ENCODE measurements at regions not wholly inside any gene's neighbourhood (a gene's known extent, or its start where the extent isn't known, plus 50 kb on each side); places are given as distances from the start of the nearest gene placed in this dataset.

DNA sequence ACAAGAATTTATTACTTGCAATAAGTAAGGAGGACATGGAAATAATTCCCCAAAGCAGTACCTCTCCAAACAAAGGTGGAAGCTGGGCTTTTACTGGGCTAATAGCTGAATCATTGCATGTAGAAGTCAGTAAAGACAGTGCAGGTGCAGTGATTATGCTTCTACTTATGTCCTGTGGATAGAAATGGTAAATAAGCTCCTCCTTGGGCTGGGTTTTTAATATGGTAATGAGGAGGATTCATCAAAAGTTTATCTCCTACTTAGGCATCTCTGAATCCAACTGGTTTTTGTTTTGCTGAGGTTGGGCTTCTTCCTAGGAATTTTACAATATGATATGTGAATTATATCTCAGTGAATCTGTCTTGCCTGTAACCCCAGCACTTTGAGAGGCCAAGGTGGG lies 297.4 kb upstream of the MC4R start:
- no peak overlapping the region for H3K27ac ChIP-seq (ENCODE audit: insufficient read depth, low read length)
- no peak overlapping the region for H3K4me3 ChIP-seq (replicated peaks in 1 of 4; ENCODE audit: control extremely low read depth in 1 of 4, insufficient read depth in 1 of 4, low read depth in 3 of 4, low read length in 4 of 4)
- H3K79me2 ChIP-seq (ENCODE audit: control insufficient read depth, insufficient read depth, low read length) = no peaks in the 10 kb centered on the region
- no peaks in the 10 kb centered on the region for H3K4me1 ChIP-seq (ENCODE audit: control insufficient read depth, extremely low read depth, insufficient read depth, low read length)
- no peak for DNase-seq (ENCODE audit: low read depth in 2 of 2)
- H4K20me1 ChIP-seq (ENCODE audit: control insufficient read depth, extremely low read depth, insufficient read depth, low read length) = no peaks in the 10 kb centered on the region
- TF ChIP-seq, protein P1, sequence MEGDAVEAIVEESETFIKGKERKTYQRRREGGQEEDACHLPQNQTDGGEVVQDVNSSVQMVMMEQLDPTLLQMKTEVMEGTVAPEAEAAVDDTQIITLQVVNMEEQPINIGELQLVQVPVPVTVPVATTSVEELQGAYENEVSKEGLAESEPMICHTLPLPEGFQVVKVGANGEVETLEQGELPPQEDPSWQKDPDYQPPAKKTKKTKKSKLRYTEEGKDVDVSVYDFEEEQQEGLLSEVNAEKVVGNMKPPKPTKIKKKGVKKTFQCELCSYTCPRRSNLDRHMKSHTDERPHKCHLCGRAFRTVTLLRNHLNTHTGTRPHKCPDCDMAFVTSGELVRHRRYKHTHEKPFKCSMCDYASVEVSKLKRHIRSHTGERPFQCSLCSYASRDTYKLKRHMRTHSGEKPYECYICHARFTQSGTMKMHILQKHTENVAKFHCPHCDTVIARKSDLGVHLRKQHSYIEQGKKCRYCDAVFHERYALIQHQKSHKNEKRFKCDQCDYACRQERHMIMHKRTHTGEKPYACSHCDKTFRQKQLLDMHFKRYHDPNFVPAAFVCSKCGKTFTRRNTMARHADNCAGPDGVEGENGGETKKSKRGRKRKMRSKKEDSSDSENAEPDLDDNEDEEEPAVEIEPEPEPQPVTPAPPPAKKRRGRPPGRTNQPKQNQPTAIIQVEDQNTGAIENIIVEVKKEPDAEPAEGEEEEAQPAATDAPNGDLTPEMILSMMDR (conservative IDR thresholded peaks at IDR 0.05 in 1 of 2, IDR thresholded peaks at IDR 0.05 in 1 of 2; ENCODE audit: low read depth in 1 of 2, low read length in 2 of 2) = no peak
- TF ChIP-seq EZH2 (IDR thresholded peaks at IDR 0.05; ENCODE audit: low read length, missing control alignments) = no peak
- H3K36me3 ChIP-seq (ENCODE audit: control insufficient read depth, insufficient read depth, low read length) = no peaks in the 10 kb centered on the region
- H3K9me3 ChIP-seq (ENCODE audit: control insufficient read depth, insufficient read depth, low read depth, low read length) = no peaks in the 10 kb centered on the region
- no peak overlapping the region for H3K9ac ChIP-seq (ENCODE audit: insufficient read depth, low read length)
- no peaks in the 10 kb centered on the region for H3K27me3 ChIP-seq (ENCODE audit: control insufficient read depth, insufficient read depth, low read length)
- H3K4me2 ChIP-seq (ENCODE audit: extremely low read depth, insufficient read depth, low read length) = no peak overlapping the region
- H2AFZ ChIP-seq (ENCODE audit: low read length) = no peak overlapping the region

DNA sequence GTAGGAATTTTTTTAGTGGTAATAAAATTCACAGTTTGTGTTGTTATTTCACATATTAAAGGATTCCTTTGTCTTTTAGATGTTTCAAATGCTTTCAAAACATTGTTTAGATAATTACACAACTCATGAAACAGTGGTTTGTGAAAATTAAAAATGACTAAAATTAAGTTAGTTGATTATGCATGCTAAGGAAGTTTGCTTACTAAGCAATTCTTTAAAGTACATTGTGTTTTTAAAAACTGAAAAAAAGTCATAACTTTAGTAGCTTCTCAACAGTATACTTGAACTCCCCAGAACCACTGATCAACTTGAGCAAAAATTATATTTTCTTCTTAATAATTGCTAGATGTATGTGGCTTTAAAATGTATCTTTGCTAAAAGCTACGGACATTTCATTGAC lies 298.4 kb upstream of the MC4R start:
- TF ChIP-seq, protein P1 (conservative IDR thresholded peaks at IDR 0.05 in 1 of 2, IDR thresholded peaks at IDR 0.05 in 1 of 2; ENCODE audit: low read depth in 1 of 2, low read length in 2 of 2) = no peak
- TF ChIP-seq EZH2 (IDR thresholded peaks at IDR 0.05; ENCODE audit: low read length, missing control alignments) = no peak

DNA sequence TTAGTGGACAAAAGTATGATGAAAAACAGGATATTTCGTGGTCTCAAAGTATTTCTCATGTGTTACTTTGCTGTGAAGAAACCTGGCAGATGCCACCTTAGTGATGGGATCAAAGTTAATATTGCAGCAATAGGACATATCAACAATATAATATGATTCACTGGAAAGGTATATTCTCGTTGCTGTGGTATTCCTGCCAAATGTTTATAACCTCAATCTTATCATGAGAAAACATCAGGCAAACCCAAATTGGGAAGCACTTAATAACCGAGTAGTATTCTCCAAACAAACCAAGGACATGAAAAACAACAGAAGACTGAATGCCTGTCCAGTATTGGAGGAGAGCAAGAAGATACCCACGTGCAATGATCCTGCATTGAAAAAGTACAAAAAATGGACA lies 302.6 kb upstream of the MC4R start:
- Histone ChIP-seq H3K79me2 (ENCODE audit: control insufficient read depth, insufficient read depth, low read length) (no peaks in the 10 kb centered on the region), H3K4me2 (ENCODE audit: extremely low read depth, insufficient read depth, low read length) (no peak overlapping the region), H2AFZ (ENCODE audit: low read length) (no peak overlapping the region), H3K4me1 (ENCODE audit: control insufficient read depth, extremely low read depth, insufficient read depth, low read length) (no peaks in the 10 kb centered on the region), H3K4me3 (replicated peaks in 1 of 4; ENCODE audit: control extremely low read depth in 1 of 4, insufficient read depth in 1 of 4, low read depth in 3 of 4, low read length in 4 of 4) (no peak overlapping the region), H4K20me1 (ENCODE audit: control insufficient read depth, extremely low read depth, insufficient read depth, low read length) (no peaks in the 10 kb centered on the region), H3K9ac (ENCODE audit: insufficient read depth, low read length) (no peak overlapping the region), H3K36me3 (ENCODE audit: control insufficient read depth, insufficient read depth, low read length) (no peaks in the 10 kb centered on the region), H3K9me3 (ENCODE audit: control insufficient read depth, insufficient read depth, low read depth, low read length) (no peaks in the 10 kb centered on the region), H3K27ac (ENCODE audit: insufficient read depth, low read length) (no peak overlapping the region), H3K27me3 (ENCODE audit: control insufficient read depth, insufficient read depth, low read length) (no peaks in the 10 kb centered on the region)
- DNase-seq (ENCODE audit: low read depth in 2 of 2) = no peak
- TF ChIP-seq EZH2 (IDR thresholded peaks at IDR 0.05; ENCODE audit: low read length, missing control alignments) = no peak
- TF ChIP-seq, protein P1 (conservative IDR thresholded peaks at IDR 0.05 in 1 of 2, IDR thresholded peaks at IDR 0.05 in 1 of 2; ENCODE audit: low read depth in 1 of 2, low read length in 2 of 2) = no peak

More for the DNA sequence above, 298.4 kb upstream of the MC4R start:
- Histone ChIP-seq H2AFZ (ENCODE audit: low read length) (no peak overlapping the region), H3K9me3 (ENCODE audit: control insufficient read depth, insufficient read depth, low read depth, low read length) (no peaks in the 10 kb centered on the region), H3K4me2 (ENCODE audit: extremely low read depth, insufficient read depth, low read length) (no peak overlapping the region), H3K27ac (ENCODE audit: insufficient read depth, low read length) (no peak overlapping the region), H3K9ac (ENCODE audit: insufficient read depth, low read length) (no peak overlapping the region), H3K36me3 (ENCODE audit: control insufficient read depth, insufficient read depth, low read length) (no peaks in the 10 kb centered on the region), H3K79me2 (ENCODE audit: control insufficient read depth, insufficient read depth, low read length) (no peaks in the 10 kb centered on the region), H3K4me3 (replicated peaks in 1 of 4; ENCODE audit: control extremely low read depth in 1 of 4, insufficient read depth in 1 of 4, low read depth in 3 of 4, low read length in 4 of 4) (no peak overlapping the region), H4K20me1 (ENCODE audit: control insufficient read depth, extremely low read depth, insufficient read depth, low read length) (no peaks in the 10 kb centered on the region), H3K27me3 (ENCODE audit: control insufficient read depth, insufficient read depth, low read length) (no peaks in the 10 kb centered on the region), H3K4me1 (ENCODE audit: control insufficient read depth, extremely low read depth, insufficient read depth, low read length) (no peaks in the 10 kb centered on the region)
- no peak for DNase-seq (ENCODE audit: low read depth in 2 of 2)

Measured in fibroblast of lung (primary cell).